HG02759 (cell line): ENCODE measurements at regions not wholly inside any gene's neighbourhood (a gene's known extent, or its start where the extent isn't known, plus 50 kb on each side); places are given as distances from the start of the nearest gene placed in this dataset.
"Not testable (repeated sequence)": the region's sequence is repeated elsewhere in the genome, so short reads cannot be mapped to it uniquely, and the experiment has no call there.

ENCODE experiments used
- ATAC-seq: cut with Tn5 transposase; IDR thresholded peaks from one replicate; pipeline ENCODE4 v1.9.1; 2021; ENCODE audit warnings: mild to moderate bottlenecking, moderate library complexity; ENCODE audit not compliant: unreplicated experiment

- not testable (repeated sequence) for ATAC-seq
These were observed 193.8 kb downstream of the POTEG start for GRCh38 chr14:19240387-19240786.

GRCh38 chr14:19241451-19241850 lies 192.7 kb downstream of the POTEG start:
- not testable (repeated sequence) for ATAC-seq

- ATAC-seq, result not testable (repeated sequence)
These were observed 191.6 kb downstream of the POTEG start for GRCh38 chr14:19242529-19242928.

- not testable (repeated sequence) for ATAC-seq
These were observed 167.2 kb downstream of the POTEG start for GRCh38 chr14:19266908-19267307.

- ATAC-seq, result not testable (repeated sequence)
These were observed 166.5 kb downstream of the POTEG start for GRCh38 chr14:19267636-19268035.

- ATAC-seq, result not testable (repeated sequence)
These were observed 166.0 kb downstream of the POTEG start for GRCh38 chr14:19268047-19268627.

DNA sequence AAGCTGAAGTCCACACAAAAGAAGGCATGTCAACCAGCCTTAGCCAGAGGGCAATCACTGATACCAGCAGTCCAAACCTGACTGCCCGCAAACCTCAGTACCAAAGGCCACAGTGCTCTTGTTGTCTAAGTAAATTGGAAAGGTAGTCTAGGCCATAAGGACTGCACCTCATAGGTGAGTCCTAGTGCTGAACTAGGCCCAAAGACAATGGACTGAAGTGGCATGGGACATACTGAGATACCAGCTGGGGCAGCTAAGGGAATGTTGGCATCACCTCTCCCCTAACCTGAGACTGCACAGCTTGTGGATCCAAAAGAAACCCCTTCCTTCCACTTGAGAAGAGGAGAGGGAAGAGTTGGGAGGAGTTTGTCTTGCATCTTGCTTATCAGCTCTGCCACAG lies 161.9 kb downstream of the POTEG start:
- not testable (repeated sequence) for ATAC-seq

DNA sequence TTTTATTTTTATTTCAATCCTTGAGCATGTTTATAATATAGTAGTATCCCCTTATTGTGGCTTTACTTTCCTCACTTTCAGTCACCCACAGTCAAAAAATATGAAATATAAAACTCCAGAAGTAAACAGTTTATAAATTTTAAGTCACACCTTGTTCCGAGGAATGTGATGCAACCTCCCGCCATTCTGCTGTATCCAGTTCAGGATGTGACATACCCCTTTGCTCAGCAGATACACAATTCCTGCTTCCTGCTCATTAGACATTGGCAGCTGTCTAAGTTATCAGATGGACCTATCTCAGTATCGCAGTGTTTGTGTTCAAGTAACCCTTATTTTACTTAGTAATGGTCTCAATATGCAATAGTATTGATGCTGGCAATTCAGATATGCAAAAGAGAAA lies 144.5 kb downstream of the POTEG start:
- ATAC-seq, result not testable (repeated sequence)

GRCh38 chr14:19300243-19300642 lies 133.9 kb downstream of the POTEG start:
- ATAC-seq, result not testable (repeated sequence)

- ATAC-seq, result not testable (repeated sequence)
These were observed 133.3 kb downstream of the POTEG start for GRCh38 chr14:19300838-19301237.

GRCh38 chr14:19303844-19304243 lies 130.3 kb downstream of the POTEG start:
- ATAC-seq, result not testable (repeated sequence)

GRCh38 chr14:19304442-19304841 lies 129.7 kb downstream of the POTEG start:
- ATAC-seq, result not testable (repeated sequence)

- ATAC-seq, result not testable (repeated sequence)
These were observed 129.2 kb downstream of the POTEG start for GRCh38 chr14:19304918-19305317.

- not testable (repeated sequence) for ATAC-seq
These were observed 128.4 kb downstream of the POTEG start for GRCh38 chr14:19305776-19306175.

- not testable (repeated sequence) for ATAC-seq
These were observed 127.7 kb downstream of the POTEG start for GRCh38 chr14:19306405-19306804.

- ATAC-seq, result not testable (repeated sequence)
These were observed 123.1 kb downstream of the POTEG start for GRCh38 chr14:19311023-19311422.

DNA sequence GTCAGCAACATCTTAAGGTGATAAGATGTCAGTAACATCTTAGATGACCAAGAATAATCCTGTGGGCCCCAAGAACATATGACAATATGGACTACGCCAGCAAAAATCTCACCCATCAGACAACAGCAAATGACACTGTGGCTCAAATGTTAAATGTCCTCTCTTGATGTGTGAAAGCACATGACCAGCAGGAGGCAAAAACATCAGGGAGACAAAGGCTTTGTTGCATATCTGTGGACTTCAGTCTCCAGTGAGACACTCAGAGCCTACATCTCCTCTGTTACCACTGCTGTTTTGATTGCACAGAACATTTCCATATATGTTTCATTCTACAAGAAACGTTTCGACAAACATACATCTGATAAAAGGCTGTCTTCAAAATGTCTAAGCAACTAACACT lies 103.5 kb downstream of the POTEG start:
- not testable (repeated sequence) for ATAC-seq

DNA sequence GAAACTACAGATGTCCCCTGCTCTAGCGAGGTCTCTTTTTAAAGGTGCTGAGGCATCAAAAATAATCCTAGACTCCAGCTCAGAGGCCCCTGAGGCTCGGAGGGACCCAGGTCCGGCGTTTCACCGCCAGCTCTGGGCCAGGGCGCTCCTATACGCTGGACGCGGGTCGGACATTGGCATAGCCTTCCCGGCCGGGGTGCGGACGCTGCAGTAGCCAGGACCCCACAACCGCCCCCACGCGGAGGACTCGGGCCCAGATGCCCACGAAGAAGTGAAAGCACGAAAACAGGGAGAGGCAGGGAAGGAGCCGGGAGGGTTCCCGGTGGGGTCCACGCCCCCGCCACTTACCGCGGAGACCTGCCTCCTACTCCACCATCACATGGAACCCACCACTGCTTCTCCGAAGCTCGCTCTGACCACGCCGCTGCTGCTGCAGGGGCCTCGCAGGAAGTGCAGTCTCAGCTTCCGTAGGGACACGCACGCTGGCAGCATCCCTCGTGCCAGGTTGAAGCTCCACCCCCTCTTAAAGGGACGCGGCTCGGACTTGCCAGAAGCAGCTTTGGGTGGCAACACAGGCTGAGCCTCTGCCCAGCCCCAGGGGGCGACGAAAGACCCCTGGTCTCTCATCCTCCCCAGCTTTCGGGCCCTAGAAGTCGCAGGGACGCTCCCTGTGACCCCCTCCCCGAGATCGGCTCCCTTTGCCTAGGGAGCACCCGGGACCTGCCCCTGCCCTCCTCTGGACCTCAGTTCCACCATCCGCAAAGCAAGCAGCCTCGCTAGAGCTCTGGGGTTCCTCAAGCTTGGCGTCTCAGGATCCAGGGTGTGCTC lies 96.7 kb downstream of the POTEG start:
- peak; percentile 69 for ATAC-seq

GRCh38 chr14:19338060-19338372 lies 96.1 kb downstream of the POTEG start:
- ATAC-seq, result not testable (repeated sequence)

DNA sequence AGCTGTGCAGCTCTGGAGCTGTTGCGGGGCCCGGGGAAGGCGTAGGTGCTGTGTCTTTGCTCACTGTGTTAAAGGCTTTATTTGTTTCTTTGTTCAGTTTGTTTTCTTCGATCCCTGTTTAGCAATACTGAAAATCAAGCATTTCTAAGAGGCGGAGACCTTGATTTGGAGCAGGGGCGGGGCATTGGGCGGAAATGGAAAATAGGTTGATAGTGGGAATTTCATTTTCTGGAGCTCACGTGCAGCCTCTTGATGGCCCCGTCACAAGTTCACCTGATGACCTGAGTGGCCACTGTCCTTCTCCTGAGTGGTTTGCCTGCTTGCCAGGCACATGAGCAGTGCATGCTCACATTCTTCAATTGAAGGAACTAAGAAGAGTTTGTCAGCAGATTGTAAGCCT lies 93.2 kb downstream of the POTEG start:
- ATAC-seq, result not testable (repeated sequence)

GRCh38 chr14:19341627-19342026 lies 92.5 kb downstream of the POTEG start:
- not testable (repeated sequence) for ATAC-seq

- ATAC-seq, result not testable (repeated sequence)
These were observed 89.9 kb downstream of the POTEG start for GRCh38 chr14:19344261-19344660.
